ENCODE measurements at regions not wholly inside any gene's neighbourhood (a gene's known extent, or its start where the extent isn't known, plus 50 kb on each side); places are given as distances from the start of the nearest gene placed in this dataset.

GRCh38 chr5:6266671-6267197 is 111.6 kb downstream of the MED10 start:
- Histone ChIP-seq H3K4me1 (ENCODE audit: control insufficient read depth, extremely low read depth, insufficient read depth, low read length) (peaks cover 4% of the 10 kb centered on the region), H3K4me3 (ENCODE audit: control insufficient read depth in 2 of 3, extremely low read depth in 1 of 3, insufficient read depth in 2 of 3, low read depth in 1 of 3, low read length in 3 of 3) (no peak overlapping the region), H4K20me1 (ENCODE audit: control insufficient read depth, extremely low read depth, insufficient read depth, low read length) (no peaks in the 10 kb centered on the region), H3K79me2 (ENCODE audit: control insufficient read depth, insufficient read depth, low read length) (no peaks in the 10 kb centered on the region), H3K4me2 (ENCODE audit: control insufficient read depth, extremely low read depth, insufficient read depth, low read depth, low read length) (no peak overlapping the region), H3K36me3 (ENCODE audit: control insufficient read depth in 2 of 2, extremely low read depth in 1 of 2, insufficient read depth in 2 of 2, low read length in 2 of 2) (no peaks in the 10 kb centered on the region), H3K27me3 (ENCODE audit: control insufficient read depth, extremely low read depth, insufficient read depth, low read length) (no peaks in the 10 kb centered on the region), H3K27ac (ENCODE audit: control insufficient read depth, insufficient read depth, low read length) (no peak overlapping the region), H3K9ac (ENCODE audit: control insufficient read depth, extremely low read depth, insufficient read depth, low read length) (no peak overlapping the region), H3K9me1 (ENCODE audit: control insufficient read depth, extremely low read depth, insufficient read depth, low read length) (no peaks in the 10 kb centered on the region), H3K9me3 (ENCODE audit: control insufficient read depth, low read depth, low read length) (no peaks in the 10 kb centered on the region), H2AFZ (ENCODE audit: control insufficient read depth, low read length) (no peak overlapping the region)
- DNase-seq (ENCODE audit: low read depth, low spot score) (no peak), FAIRE-seq (no peak)
- dilution Hi-C loops (cut with MboI; ENCODE audit: extremely low pct_ligation_motif_present, low sequenced_read_pairs): no loop called here
- TF ChIP-seq EZH2 (IDR thresholded peaks at IDR 0.05; ENCODE audit: low read length): no peak
- no peak for TF ChIP-seq CTCF (optimal IDR thresholded peaks at IDR 0.05 in 1 of 3, IDR thresholded peaks at IDR 0.05 in 1 of 3, conservative IDR thresholded peaks at IDR 0.05 in 1 of 3; ENCODE audit: extremely low read depth in 1 of 3, insufficient read depth in 2 of 3, low read length in 3 of 3)

GRCh38 chr5:6264394-6264793 is 114.0 kb downstream of the MED10 start:
- Histone ChIP-seq H3K4me2 (ENCODE audit: control insufficient read depth, extremely low read depth, insufficient read depth, low read depth, low read length) (no peak overlapping the region), H3K36me3 (ENCODE audit: control insufficient read depth in 2 of 2, extremely low read depth in 1 of 2, insufficient read depth in 2 of 2, low read length in 2 of 2) (no peaks in the 10 kb centered on the region), H3K79me2 (ENCODE audit: control insufficient read depth, insufficient read depth, low read length) (no peaks in the 10 kb centered on the region), H3K4me1 (ENCODE audit: control insufficient read depth, extremely low read depth, insufficient read depth, low read length) (peaks cover 13% of the 10 kb centered on the region), H3K9me3 (ENCODE audit: control insufficient read depth, low read depth, low read length) (no peaks in the 10 kb centered on the region), H3K27me3 (ENCODE audit: control insufficient read depth, extremely low read depth, insufficient read depth, low read length) (no peaks in the 10 kb centered on the region), H2AFZ (ENCODE audit: control insufficient read depth, low read length) (no peak overlapping the region), H3K4me3 (ENCODE audit: control insufficient read depth in 2 of 3, extremely low read depth in 1 of 3, insufficient read depth in 2 of 3, low read depth in 1 of 3, low read length in 3 of 3) (no peak overlapping the region), H3K9me1 (ENCODE audit: control insufficient read depth, extremely low read depth, insufficient read depth, low read length) (no peaks in the 10 kb centered on the region), H4K20me1 (ENCODE audit: control insufficient read depth, extremely low read depth, insufficient read depth, low read length) (no peaks in the 10 kb centered on the region), H3K9ac (ENCODE audit: control insufficient read depth, extremely low read depth, insufficient read depth, low read length) (no peak overlapping the region), H3K27ac (ENCODE audit: control insufficient read depth, insufficient read depth, low read length) (no peak overlapping the region)
- dilution Hi-C loops (cut with MboI; ENCODE audit: extremely low pct_ligation_motif_present, low sequenced_read_pairs): no loop called here
- no peak for FAIRE-seq
- no peak for TF ChIP-seq CTCF (optimal IDR thresholded peaks at IDR 0.05 in 1 of 3, IDR thresholded peaks at IDR 0.05 in 1 of 3, conservative IDR thresholded peaks at IDR 0.05 in 1 of 3; ENCODE audit: extremely low read depth in 1 of 3, insufficient read depth in 2 of 3, low read length in 3 of 3)
- no peak for TF ChIP-seq EZH2 (IDR thresholded peaks at IDR 0.05; ENCODE audit: low read length)
- no peak for DNase-seq (ENCODE audit: low read depth, low spot score)

Data from keratinocyte (primary cell).